Adrenal gland (tissue), 5 donors: ENCODE measurements at regions not wholly inside any gene's neighbourhood (a gene's known extent, or its start where the extent isn't known, plus 50 kb on each side); places are given as distances from the start of the nearest gene placed in this dataset.

Experiments used
- POLR2A ChIP-seq, 2 donors: fragments of 450-650 bp; IDR thresholded peaks; one replicate each; pipeline ENCODE4 v1.6.1; 2017; ENCODE audit warnings: antibody characterized with exemption in 2 of 2, mild to moderate bottlenecking in 2 of 2, moderate library complexity in 1 of 2
- TF ChIP-seq, protein P1 (sequence below), 6 experiments: fragments of 450-650 bp in 4 of 6; fragments of 200-600 bp in 2 of 6; sonication (generic) in 1 of 6; IDR thresholded peaks; 1 replicate in 5 of 6; 2 replicates in 1 of 6; pipeline versions ENCODE4 v1.5.1 to v1.8.0; 2016 to 2021; ENCODE audit warnings: antibody characterized with exemption in 6 of 6, mild to moderate bottlenecking in 2 of 6, moderate library complexity in 1 of 6
- donor health status: DM: no; HTN: no; CAD: no.

DNA sequence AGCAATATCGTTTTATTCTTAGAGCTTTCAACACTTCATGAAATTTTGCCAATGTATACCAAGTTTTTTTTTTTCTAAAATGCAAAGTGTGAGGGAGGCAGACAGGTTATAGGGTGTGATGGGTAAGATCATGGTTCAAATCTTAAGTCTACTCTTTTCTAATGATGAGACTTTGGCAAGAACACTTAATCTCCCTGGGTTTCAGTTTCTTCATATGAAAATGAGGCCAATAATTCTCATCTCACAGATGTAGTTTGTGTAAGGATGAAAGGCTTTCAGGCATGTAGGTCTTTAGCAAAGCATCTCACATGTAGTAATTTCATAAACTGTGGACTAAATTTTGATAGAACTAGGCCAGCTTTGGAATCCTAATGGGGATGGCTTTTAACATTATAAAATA, 457.1 kb downstream of the QKI start:
- TF ChIP-seq, protein P1, sequence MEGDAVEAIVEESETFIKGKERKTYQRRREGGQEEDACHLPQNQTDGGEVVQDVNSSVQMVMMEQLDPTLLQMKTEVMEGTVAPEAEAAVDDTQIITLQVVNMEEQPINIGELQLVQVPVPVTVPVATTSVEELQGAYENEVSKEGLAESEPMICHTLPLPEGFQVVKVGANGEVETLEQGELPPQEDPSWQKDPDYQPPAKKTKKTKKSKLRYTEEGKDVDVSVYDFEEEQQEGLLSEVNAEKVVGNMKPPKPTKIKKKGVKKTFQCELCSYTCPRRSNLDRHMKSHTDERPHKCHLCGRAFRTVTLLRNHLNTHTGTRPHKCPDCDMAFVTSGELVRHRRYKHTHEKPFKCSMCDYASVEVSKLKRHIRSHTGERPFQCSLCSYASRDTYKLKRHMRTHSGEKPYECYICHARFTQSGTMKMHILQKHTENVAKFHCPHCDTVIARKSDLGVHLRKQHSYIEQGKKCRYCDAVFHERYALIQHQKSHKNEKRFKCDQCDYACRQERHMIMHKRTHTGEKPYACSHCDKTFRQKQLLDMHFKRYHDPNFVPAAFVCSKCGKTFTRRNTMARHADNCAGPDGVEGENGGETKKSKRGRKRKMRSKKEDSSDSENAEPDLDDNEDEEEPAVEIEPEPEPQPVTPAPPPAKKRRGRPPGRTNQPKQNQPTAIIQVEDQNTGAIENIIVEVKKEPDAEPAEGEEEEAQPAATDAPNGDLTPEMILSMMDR (IDR thresholded peaks at IDR 0.05), result no peak
- TF ChIP-seq POLR2A (IDR thresholded peaks at IDR 0.05), result no peak
